HG02610 (cell line): ENCODE measurements at regions not wholly inside any gene's neighbourhood (a gene's known extent, or its start where the extent isn't known, plus 50 kb on each side); places are given as distances from the start of the nearest gene placed in this dataset.
"Not testable (repeated sequence)": the region's sequence is repeated elsewhere in the genome, so short reads cannot be mapped to it uniquely, and the experiment has no call there.

Experiments used
- ATAC-seq: cut with Tn5 transposase; IDR thresholded peaks from one replicate; pipeline ENCODE4 v1.9.1; 2021; ENCODE audit warnings: mild to moderate bottlenecking, moderate library complexity; ENCODE audit not compliant: unreplicated experiment

GRCh38 chr14:40058901-40059897 lies 627.0 kb upstream of the FBXO33 start:
- ATAC-seq, result no peak

- no peak for ATAC-seq
Measured at GRCh38 chr14:40053416-40053815, 621.2 kb upstream of the FBXO33 start.

- no peak for ATAC-seq
Measured at GRCh38 chr14:40028991-40029390, 596.8 kb upstream of the FBXO33 start.

- ATAC-seq, result no peak
Measured at GRCh38 chr14:40025101-40025500, 592.9 kb upstream of the FBXO33 start.

- ATAC-seq, result no peak
Measured at GRCh38 chr14:40010961-40011360, 578.7 kb upstream of the FBXO33 start.

GRCh38 chr14:40009771-40010170 lies 577.5 kb upstream of the FBXO33 start:
- no peak for ATAC-seq

GRCh38 chr14:40008345-40008744 lies 576.1 kb upstream of the FBXO33 start:
- not testable (repeated sequence) for ATAC-seq

GRCh38 chr14:40004871-40005500 lies 572.8 kb upstream of the FBXO33 start:
- ATAC-seq, result no peak

- no peak for ATAC-seq
Measured at GRCh38 chr14:40003773-40004172, 571.5 kb upstream of the FBXO33 start.

- no peak for ATAC-seq
Measured at GRCh38 chr14:39998854-39999253, 566.6 kb upstream of the FBXO33 start.

GRCh38 chr14:39998114-39998513 lies 565.9 kb upstream of the FBXO33 start:
- ATAC-seq, result no peak

GRCh38 chr14:39991041-39991440 lies 558.8 kb upstream of the FBXO33 start:
- ATAC-seq, result no peak

- ATAC-seq, result no peak
Measured at GRCh38 chr14:39988939-39989338, 556.7 kb upstream of the FBXO33 start.

- ATAC-seq, result no peak
Measured at GRCh38 chr14:39984323-39984722, 552.1 kb upstream of the FBXO33 start.

- ATAC-seq, result no peak
Measured at GRCh38 chr14:39977198-39977597, 545.0 kb upstream of the FBXO33 start.

- peak; percentile 93 for ATAC-seq
Measured at GRCh38 chr14:39974036-39974435, 541.8 kb upstream of the FBXO33 start.

GRCh38 chr14:39972704-39973103 lies 540.5 kb upstream of the FBXO33 start:
- ATAC-seq, result no peak

GRCh38 chr14:39967885-39968284 lies 535.7 kb upstream of the FBXO33 start:
- no peak for ATAC-seq

- no peak for ATAC-seq
Measured at GRCh38 chr14:39957987-39958386, 525.8 kb upstream of the FBXO33 start.

- ATAC-seq, result no peak
Measured at GRCh38 chr14:39957290-39957689, 525.1 kb upstream of the FBXO33 start.

- no peak for ATAC-seq
Measured at GRCh38 chr14:39956372-39956771, 524.1 kb upstream of the FBXO33 start.

GRCh38 chr14:39948235-39948634 lies 516.0 kb upstream of the FBXO33 start:
- no peak for ATAC-seq
